Upper lobe of right lung (tissue), 1 donor: ENCODE measurements at regions not wholly inside any gene's neighbourhood (a gene's known extent, or its start where the extent isn't known, plus 50 kb on each side); places are given as distances from the start of the nearest gene placed in this dataset.

Experiments used
- ATAC-seq: fragments of 200-7000 bp; cut with Tn5 transposase; one replicate; pipeline ENCODE4 v1.9.1; 2020; ENCODE audit warnings: mild to moderate bottlenecking, moderate library complexity
- DNase-seq: peaks from one replicate; pipeline ENCODE4 v3.0.0-alpha.2; 2020
- H3K27ac ChIP-seq: fragments of 200-600 bp; one replicate; pipeline ENCODE4 v1.8.0; 2022
- H3K27me3 ChIP-seq: fragments of 200-600 bp; one replicate; pipeline ENCODE4 v1.8.0; 2022; ENCODE audit warnings: mild to moderate bottlenecking
- H3K36me3 ChIP-seq: fragments of 200-600 bp; one replicate; pipeline ENCODE4 v1.8.0; 2022
- H3K4me1 ChIP-seq: fragments of 200-600 bp; one replicate; pipeline ENCODE4 v1.8.0; 2022
- H3K4me3 ChIP-seq: fragments of 200-600 bp; one replicate; pipeline ENCODE4 v1.8.0; 2022; ENCODE audit warnings: mild to moderate bottlenecking
- H3K9me3 ChIP-seq: fragments of 200-600 bp; one replicate; pipeline ENCODE4 v1.8.0; 2022
- intact Hi-C: fragments of 100-400 bp; cut with DNase I; formaldehyde crosslinking; loops from one replicate; pipeline ENCODE4 v1.11.0; 2022
- TF ChIP-seq, protein P1 (sequence below): fragments of 200-600 bp; IDR thresholded peaks from one replicate; pipeline ENCODE4 v1.8.0; 2022; ENCODE audit warnings: antibody characterized with exemption
- donor health status: DM: no; HTN: yes; CAD: no; lungs with severe emphysema.

- TF ChIP-seq, protein P1, sequence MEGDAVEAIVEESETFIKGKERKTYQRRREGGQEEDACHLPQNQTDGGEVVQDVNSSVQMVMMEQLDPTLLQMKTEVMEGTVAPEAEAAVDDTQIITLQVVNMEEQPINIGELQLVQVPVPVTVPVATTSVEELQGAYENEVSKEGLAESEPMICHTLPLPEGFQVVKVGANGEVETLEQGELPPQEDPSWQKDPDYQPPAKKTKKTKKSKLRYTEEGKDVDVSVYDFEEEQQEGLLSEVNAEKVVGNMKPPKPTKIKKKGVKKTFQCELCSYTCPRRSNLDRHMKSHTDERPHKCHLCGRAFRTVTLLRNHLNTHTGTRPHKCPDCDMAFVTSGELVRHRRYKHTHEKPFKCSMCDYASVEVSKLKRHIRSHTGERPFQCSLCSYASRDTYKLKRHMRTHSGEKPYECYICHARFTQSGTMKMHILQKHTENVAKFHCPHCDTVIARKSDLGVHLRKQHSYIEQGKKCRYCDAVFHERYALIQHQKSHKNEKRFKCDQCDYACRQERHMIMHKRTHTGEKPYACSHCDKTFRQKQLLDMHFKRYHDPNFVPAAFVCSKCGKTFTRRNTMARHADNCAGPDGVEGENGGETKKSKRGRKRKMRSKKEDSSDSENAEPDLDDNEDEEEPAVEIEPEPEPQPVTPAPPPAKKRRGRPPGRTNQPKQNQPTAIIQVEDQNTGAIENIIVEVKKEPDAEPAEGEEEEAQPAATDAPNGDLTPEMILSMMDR = no peak
- Histone ChIP-seq H3K4me1 (peaks cover 51% of the 10 kb centered on the region), H3K4me3 (no peak overlapping the region), H3K36me3 (no peaks in the 10 kb centered on the region), H3K9me3 (peaks cover 3% of the 10 kb centered on the region), H3K27me3 (no peaks in the 10 kb centered on the region), H3K27ac (peak overlapping the region; percentile 55)
- no peak for DNase-seq
- ATAC-seq = no peak
- intact Hi-C loops = no loop called here
Observed at GRCh38 chr9:129332581-129332980, 154.5 kb upstream of the IER5L start.

DNA sequence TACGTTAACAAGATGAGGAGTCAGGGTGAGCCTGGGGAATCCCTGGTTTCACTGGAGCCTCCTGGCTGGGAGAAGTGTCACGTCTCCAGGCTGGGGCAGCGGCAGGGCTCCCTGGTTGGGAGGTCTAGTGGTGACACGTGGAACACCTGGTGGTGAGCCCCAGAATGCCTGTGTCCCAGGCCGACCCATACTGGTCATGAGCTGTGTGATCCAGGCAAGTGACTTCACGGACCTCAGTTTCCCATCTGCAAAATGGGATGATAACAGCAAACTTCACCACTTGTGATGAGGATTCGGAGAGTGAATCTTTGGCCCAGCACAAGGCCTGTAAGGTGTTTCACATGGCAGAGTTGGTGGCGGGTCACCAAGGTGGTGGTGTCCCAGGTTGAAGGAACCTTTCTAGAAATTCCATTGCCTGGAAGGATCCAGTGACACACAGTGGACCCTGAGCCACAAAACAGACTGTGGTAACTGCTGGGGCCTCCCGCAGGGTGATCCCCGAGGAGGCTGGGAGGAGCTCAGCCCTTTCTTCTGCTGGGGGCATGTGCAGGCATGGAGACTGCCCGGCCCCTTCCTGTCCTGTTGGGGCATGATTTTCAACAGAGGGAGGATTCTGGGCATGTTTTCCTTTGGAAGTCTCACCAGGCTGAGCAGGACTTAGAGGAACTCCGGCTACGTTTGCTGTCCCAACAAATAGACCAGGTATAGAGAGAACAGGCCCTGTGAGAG is 153.9 kb upstream of the IER5L start:
- Histone ChIP-seq H3K4me1 (peaks cover 47% of the 10 kb centered on the region), H3K27ac (peak overlapping the region; percentile 55), H3K36me3 (no peaks in the 10 kb centered on the region), H3K9me3 (peaks cover 3% of the 10 kb centered on the region), H3K4me3 (no peak overlapping the region), H3K27me3 (no peaks in the 10 kb centered on the region)
- ATAC-seq (no peak), DNase-seq (no peak)
- intact Hi-C loops = no loop called here
- TF ChIP-seq, protein P1 = no peak

- ATAC-seq (no peak), DNase-seq (no peak)
- Histone ChIP-seq H3K36me3 (no peaks in the 10 kb centered on the region), H3K9me3 (peaks cover 3% of the 10 kb centered on the region), H3K27me3 (no peaks in the 10 kb centered on the region), H3K27ac (no peak overlapping the region), H3K4me1 (peaks cover 43% of the 10 kb centered on the region), H3K4me3 (no peak overlapping the region)
- intact Hi-C loops = no loop called here
- TF ChIP-seq, protein P1 = no peak
Observed at GRCh38 chr9:129331493-129331765, 153.4 kb upstream of the IER5L start.

GRCh38 chr9:129330711-129331492 is 152.8 kb upstream of the IER5L start:
- no peak for ATAC-seq
- Histone ChIP-seq H3K27ac (no peak overlapping the region), H3K36me3 (no peaks in the 10 kb centered on the region), H3K9me3 (peaks cover 3% of the 10 kb centered on the region), H3K4me1 (peaks cover 38% of the 10 kb centered on the region), H3K27me3 (no peaks in the 10 kb centered on the region), H3K4me3 (no peak overlapping the region)
- intact Hi-C loops = no loop called here
- TF ChIP-seq, protein P1 = no peak
- no peak for DNase-seq

DNA sequence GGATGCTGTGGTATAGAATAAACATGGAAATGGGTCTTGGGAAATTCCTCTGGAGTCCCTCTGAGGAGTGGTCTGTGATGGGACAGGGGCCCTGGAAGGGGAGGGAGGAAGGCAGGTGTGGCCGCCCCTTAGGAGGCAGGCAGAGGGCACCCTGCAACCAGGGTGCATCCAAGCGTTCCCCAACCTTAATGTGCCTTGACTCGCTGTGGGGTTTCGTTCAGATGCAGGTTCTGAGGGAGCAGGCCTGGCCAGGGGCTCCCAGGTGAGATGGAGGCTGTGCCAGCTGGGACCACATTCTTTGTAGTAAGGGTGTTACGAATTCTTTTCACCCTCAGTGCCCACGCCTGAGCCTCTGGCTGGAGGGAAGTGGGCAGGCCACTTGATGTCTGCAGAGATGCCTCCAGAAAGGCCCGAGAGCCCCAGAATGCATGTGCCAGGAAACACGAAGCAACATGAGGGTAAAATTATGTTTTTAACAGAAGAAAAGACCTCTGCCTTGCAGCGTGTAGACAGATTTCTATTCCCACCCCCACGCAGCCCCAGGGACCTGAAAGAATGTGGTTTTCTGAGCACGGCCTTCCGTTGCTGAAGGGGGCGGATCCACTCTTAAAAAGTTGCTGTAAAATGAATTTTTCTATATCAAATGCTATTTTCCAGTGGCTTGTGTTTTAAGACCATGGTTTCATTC is 150.4 kb upstream of the IER5L start:
- no peaks in the 10 kb centered on the region for H3K27me3 ChIP-seq
- H3K4me3 ChIP-seq = no peak overlapping the region
- H3K27ac ChIP-seq = no peak overlapping the region
- peaks cover 16% of the 10 kb centered on the region for H3K4me1 ChIP-seq
- peaks cover 3% of the 10 kb centered on the region for H3K9me3 ChIP-seq
- no peak for ATAC-seq
- DNase-seq = no peak
- intact Hi-C loops = no loop called here
- H3K36me3 ChIP-seq = no peaks in the 10 kb centered on the region
- TF ChIP-seq, protein P1 = no peak
